ENCODE measurements at regions not wholly inside any gene's neighbourhood (a gene's known extent, or its start where the extent isn't known, plus 50 kb on each side); places are given as distances from the start of the nearest gene placed in this dataset.
A peak's percentile ranks its signal among the peaks of the same experiment; 100 is the strongest.

GRCh38 chr18:7358989-7359726 lies 128.3 kb downstream of the LRRC30 start:
- DNase-seq = no peak

GRCh38 chr18:7360606-7361170 lies 129.8 kb downstream of the LRRC30 start:
- no peak for DNase-seq

- no peak for DNase-seq
Observed at GRCh38 chr18:7363338-7363737, 132.4 kb downstream of the LRRC30 start.

- DNase-seq = no peak
Observed at GRCh38 chr18:7366597-7366996, 135.7 kb downstream of the LRRC30 start.

GRCh38 chr18:7367336-7367735 lies 136.4 kb downstream of the LRRC30 start:
- DNase-seq = no peak

GRCh38 chr18:7369006-7369405 lies 138.1 kb downstream of the LRRC30 start:
- no peak for DNase-seq

GRCh38 chr18:7370375-7370774 lies 139.5 kb downstream of the LRRC30 start:
- no peak for DNase-seq

- no peak for DNase-seq
Observed at GRCh38 chr18:7370802-7371201, 139.9 kb downstream of the LRRC30 start.

GRCh38 chr18:7373441-7373840 lies 142.6 kb downstream of the LRRC30 start:
- DNase-seq = no peak

GRCh38 chr18:7381307-7381706 lies 150.4 kb downstream of the LRRC30 start:
- no peak for DNase-seq

- DNase-seq = no peak
Observed at GRCh38 chr18:7382328-7383001, 151.6 kb downstream of the LRRC30 start.

- DNase-seq = no peak
Observed at GRCh38 chr18:7383002-7383980, 152.4 kb downstream of the LRRC30 start.

- no peak for DNase-seq
Observed at GRCh38 chr18:7388741-7389140, 157.9 kb downstream of the LRRC30 start.

- DNase-seq = no peak
Observed at GRCh38 chr18:7390731-7391492, 160.0 kb downstream of the LRRC30 start.

GRCh38 chr18:7393080-7393479 lies 162.2 kb downstream of the LRRC30 start:
- DNase-seq = no peak

GRCh38 chr18:7394050-7394659 lies 163.3 kb downstream of the LRRC30 start:
- DNase-seq = no peak

GRCh38 chr18:7395566-7395965 lies 164.7 kb downstream of the LRRC30 start:
- no peak for DNase-seq

GRCh38 chr18:7413906-7414305 lies 153.2 kb upstream of the PTPRM start:
- DNase-seq = peak; percentile 5

- peak; percentile 23 for DNase-seq
Observed at GRCh38 chr18:7414459-7414858, 152.7 kb upstream of the PTPRM start.

GRCh38 chr18:7415081-7415894 lies 151.8 kb upstream of the PTPRM start:
- DNase-seq = no peak

- DNase-seq = peak; percentile 58
Observed at GRCh38 chr18:7417727-7418126, 149.4 kb upstream of the PTPRM start.

Data from HCEC 1CT (cell line).